HG02852 (cell line): ENCODE measurements at regions not wholly inside any gene's neighbourhood (a gene's known extent, or its start where the extent isn't known, plus 50 kb on each side); places are given as distances from the start of the nearest gene placed in this dataset.
"Not testable (repeated sequence)": the region's sequence is repeated elsewhere in the genome, so short reads cannot be mapped to it uniquely, and the experiment has no call there.

Experiments used
- ATAC-seq: cut with Tn5 transposase; IDR thresholded peaks from one replicate; pipeline ENCODE4 v1.9.1; 2021; ENCODE audit warnings: mild to moderate bottlenecking, moderate library complexity; ENCODE audit not compliant: unreplicated experiment

GRCh38 chr5:106489004-106489403 is 1181.7 kb downstream of the EFNA5 start:
- ATAC-seq: no peak

- ATAC-seq: no peak
Observed at GRCh38 chr5:106488407-106488806, 1182.3 kb downstream of the EFNA5 start.

DNA sequence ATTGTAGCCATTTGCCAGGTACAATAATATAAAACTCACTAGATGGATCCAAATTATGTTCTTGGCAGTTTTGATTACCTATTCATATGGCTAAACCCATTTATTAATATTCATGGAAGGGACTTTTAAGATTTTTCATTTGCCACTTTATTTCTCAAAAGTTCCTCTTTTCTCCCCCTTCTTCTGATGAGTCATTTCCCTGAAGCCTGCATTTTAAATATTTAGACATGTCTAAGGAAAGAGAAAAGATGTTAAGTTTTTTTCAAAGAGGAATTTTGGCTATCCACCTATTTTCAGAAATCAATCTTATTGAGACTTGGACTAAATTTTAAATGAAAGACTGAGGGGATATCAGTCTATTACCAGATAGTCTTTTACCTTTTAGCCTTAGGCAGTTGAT is 1189.4 kb downstream of the EFNA5 start:
- no peak for ATAC-seq

DNA sequence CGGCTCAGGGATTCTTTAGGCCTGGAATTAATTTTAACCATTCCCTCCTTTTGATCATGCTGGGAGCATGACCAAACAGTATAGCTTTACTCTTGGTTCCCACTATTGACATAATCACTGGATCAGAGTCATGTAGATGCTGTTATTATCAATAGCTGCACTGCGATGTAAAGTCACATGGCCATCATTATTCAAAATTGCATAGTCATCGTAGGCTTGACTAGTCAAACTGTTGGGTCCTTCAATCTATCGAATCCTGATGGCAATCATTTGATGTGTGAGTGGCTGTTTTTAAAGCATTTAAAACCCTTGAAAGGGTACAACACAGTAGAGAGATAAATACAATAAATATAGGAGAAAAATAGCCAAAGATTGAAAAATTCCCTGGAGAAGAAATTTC is 1194.1 kb downstream of the EFNA5 start:
- no peak for ATAC-seq

GRCh38 chr5:106474066-106474465 is 1196.7 kb downstream of the EFNA5 start:
- no peak for ATAC-seq

GRCh38 chr5:106459541-106459940 is 1211.2 kb downstream of the EFNA5 start:
- no peak for ATAC-seq

GRCh38 chr5:106454651-106455415 is 1215.9 kb downstream of the EFNA5 start:
- ATAC-seq: no peak

DNA sequence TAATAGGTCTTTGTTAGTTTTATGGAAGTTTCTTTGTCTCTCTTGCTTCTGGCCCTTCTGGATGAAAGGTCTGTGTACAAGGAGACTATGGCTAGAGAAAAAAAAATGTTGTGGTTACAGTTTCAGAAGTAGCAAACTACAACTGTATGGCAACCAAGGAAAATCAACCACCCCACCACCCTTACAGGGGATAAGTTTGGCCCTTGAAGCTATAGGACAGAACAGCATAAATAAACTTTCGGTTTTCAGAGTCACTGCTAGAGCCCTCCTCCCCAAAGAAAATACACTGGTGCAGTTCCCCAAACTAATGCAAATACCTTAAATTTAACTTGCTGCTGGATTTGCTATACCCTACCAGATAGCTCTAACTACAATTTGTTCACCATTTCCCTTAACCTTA is 1216.7 kb downstream of the EFNA5 start:
- ATAC-seq: no peak

- ATAC-seq: no peak
Observed at GRCh38 chr5:106451998-106452397, 1218.7 kb downstream of the EFNA5 start.

DNA sequence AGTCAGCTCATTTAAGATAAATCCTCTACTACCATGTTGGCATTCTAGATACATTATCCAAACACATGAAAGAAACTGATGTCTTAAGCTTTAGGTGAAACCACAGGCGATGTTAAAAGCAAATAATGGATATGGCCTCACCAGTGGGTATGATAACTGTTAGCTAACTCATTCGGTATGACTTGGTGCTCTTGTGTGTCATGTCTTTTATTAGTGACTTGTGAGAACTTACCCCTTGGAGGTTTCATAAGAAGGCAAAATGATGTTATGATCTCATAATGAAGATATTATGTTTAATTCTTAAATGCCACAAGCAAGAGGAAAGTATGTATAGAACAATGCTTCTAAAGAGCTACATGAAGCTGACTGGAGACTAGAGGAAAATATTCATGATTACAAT is 1227.0 kb downstream of the EFNA5 start:
- no peak for ATAC-seq

DNA sequence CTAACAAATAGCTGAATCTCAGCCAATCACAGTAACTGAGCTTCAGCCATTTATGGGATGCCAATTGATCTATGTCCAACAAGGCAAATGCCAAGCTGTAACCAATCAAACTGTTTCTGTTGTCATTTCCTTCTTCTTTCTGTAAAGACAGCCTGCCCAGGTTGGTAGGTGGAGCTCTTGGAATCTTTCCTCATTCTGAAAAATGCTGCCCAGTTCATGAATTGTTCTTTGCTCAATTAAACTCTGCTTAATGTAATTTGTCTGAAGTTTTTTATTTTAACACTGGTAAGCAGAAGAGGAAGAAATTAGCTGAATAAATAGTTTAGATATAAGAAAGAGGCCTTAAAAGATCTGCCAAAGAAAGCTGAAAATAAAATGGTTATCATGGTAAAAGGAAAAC is 1235.6 kb downstream of the EFNA5 start:
- no peak for ATAC-seq

- not testable (repeated sequence) for ATAC-seq
Observed at GRCh38 chr5:106430733-106431132, 1240.0 kb downstream of the EFNA5 start.

GRCh38 chr5:106423109-106423897 is 1247.4 kb downstream of the EFNA5 start:
- ATAC-seq: no peak

DNA sequence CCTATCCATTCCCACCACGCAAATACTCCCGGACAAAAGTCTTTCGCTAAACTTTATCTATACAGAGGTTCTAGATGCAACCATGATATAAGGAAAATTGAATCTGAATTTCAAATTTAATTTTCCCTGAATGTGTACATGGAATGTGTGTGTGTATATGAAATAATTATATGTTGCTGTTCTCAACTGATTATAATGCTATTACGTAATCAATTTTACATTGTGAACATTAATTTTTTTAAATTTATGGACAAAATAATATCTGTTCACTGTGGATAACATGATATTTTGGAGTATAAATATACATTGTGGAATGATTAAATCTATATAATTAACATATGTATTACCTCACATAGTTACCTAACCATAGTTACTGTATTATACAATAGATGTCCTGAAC is 1250.6 kb downstream of the EFNA5 start:
- ATAC-seq: no peak

GRCh38 chr5:106418196-106418595 is 1252.5 kb downstream of the EFNA5 start:
- no peak for ATAC-seq

- ATAC-seq: no peak
Observed at GRCh38 chr5:106417566-106417965, 1253.2 kb downstream of the EFNA5 start.

- ATAC-seq: no peak
Observed at GRCh38 chr5:106417163-106417562, 1253.6 kb downstream of the EFNA5 start.

DNA sequence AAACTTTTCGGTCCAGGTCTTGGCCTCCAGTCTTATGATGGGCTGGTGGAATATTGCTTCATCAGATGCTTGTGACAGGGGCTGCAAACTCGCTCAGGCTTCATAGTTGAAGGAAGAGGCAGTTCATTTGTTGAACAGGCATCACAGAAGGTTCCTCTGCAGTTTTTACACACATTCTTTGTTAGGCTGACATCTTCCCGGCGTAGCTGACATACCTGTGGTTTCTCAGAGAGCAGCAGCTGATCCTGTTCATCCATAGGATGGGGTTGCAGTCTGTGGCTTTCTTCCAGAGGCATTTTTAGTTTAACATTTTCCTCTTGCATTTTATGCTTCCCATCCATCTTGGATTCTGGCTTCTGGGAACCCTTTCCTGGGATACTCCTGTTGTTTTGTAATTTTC is 1255.2 kb downstream of the EFNA5 start:
- ATAC-seq: no peak

DNA sequence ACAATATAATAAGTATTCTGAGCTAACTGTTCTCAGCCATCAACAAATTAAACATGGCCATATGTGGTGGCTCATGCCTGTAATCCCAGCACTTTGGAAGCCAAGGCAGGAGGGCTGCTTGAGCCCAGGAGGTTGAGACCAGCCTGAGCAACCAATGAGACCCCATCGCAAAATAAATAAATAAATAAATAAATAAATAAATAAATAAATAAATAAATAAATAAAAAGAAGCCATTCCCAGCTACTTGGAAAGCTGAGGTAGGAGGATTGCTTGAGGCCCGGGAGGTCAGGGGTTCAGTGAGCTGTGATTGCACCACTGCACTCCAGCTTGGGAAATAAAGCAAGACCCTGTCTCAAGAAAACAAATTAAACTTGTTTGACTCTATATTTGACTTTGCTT is 1256.4 kb downstream of the EFNA5 start:
- ATAC-seq: no peak

DNA sequence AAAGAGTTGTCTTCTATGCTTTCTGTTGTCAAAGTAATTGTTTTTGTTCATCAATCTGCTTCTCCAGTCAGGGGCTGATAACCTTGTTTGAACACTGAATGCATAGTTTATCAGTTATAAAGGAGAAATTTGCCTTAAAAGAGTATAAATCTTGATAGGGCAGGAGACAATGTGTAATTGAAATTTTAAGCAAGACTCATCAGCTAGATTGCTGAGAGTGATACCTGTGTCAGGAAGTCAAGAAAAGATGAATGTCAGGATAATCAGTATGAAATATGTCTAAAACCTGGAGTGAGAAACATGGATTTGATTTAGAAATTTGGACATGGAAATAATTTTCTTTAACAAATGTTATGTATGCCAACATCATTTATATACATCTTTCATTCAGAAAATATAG is 1258.1 kb downstream of the EFNA5 start:
- ATAC-seq: no peak

DNA sequence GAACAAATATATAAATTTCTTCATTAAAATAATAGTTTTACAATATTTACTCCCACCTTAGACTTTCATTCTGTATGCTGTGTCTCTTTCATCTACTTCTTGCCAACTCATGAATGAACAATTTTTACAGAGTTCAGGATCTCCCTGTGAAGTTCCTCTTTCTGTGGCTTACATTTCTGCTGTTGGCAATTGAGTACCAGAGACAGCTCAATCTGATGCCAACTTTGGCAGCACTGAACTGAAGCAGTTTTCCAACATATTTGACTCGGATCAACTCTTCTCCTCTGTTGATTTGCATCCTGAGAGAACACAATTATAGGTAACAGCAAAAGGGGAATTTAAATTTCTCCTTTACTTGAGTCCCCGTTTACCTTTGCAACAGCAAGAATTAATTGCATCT is 1262.2 kb downstream of the EFNA5 start:
- ATAC-seq: no peak

GRCh38 chr5:106408141-106408540 is 1262.6 kb downstream of the EFNA5 start:
- no peak for ATAC-seq
